ENCODE measurements at regions not wholly inside any gene's neighbourhood (a gene's known extent, or its start where the extent isn't known, plus 50 kb on each side); places are given as distances from the start of the nearest gene placed in this dataset.

- Histone ChIP-seq H3K4me3 (no peak overlapping the region), H3K27me3 (no peaks in the 10 kb centered on the region), H3K9me3 (peaks cover 0 to 11% (median 2%) of the 10 kb centered on the region in 4 donors), H3K4me1 (peaks cover 0 to 6% (median 0%) of the 10 kb centered on the region in 4 donors), H3K36me3 (no peaks in the 10 kb centered on the region), H3K27ac (no peak overlapping the region)
- TF ChIP-seq POLR2AphosphoS5 (IDR thresholded peaks at IDR 0.05) (no peak), CTCF (IDR thresholded peaks at IDR 0.05) (no peak), EP300 (IDR thresholded peaks at IDR 0.05) (no peak), POLR2A (IDR thresholded peaks at IDR 0.05) (no peak)
- DNase-seq: peak in 1 of 2 donors; percentile 20
- 86 to 98% (median 91%) methylated on average over 1 of the region's 1 CpG for WGBS, 5 donors
- intact Hi-C loops (cut with DNase I; ENCODE audit: low total_unique reads): loop anchor here (10.0 kb wide), 1 partner anchor 157 kb away; no protein-coding TSS in a partner anchor
These were observed 63.6 kb upstream of the JAK2 start for GRCh38 chr9:4921449-4921848.

- Histone ChIP-seq H3K36me3 (no peaks in the 10 kb centered on the region), H3K27me3 (no peaks in the 10 kb centered on the region), H3K27ac (no peak overlapping the region), H3K9me3 (peaks cover 0 to 11% (median 2%) of the 10 kb centered on the region in 4 donors), H3K4me1 (peaks cover 0 to 6% (median 0%) of the 10 kb centered on the region in 4 donors), H3K4me3 (no peak overlapping the region)
- intact Hi-C loops (cut with DNase I; ENCODE audit: low total_unique reads): loop anchor here (10.0 kb wide), 1 partner anchor 157 kb away; no protein-coding TSS in a partner anchor
- WGBS, 5 donors: 79 to 97% (median 95%) methylated on average over 2 of the region's 2 CpGs
- TF ChIP-seq CTCF (IDR thresholded peaks at IDR 0.05): no peak
- TF ChIP-seq POLR2A (IDR thresholded peaks at IDR 0.05): no peak
- no peak for TF ChIP-seq POLR2AphosphoS5 (IDR thresholded peaks at IDR 0.05)
- no peak for TF ChIP-seq EP300 (IDR thresholded peaks at IDR 0.05)
- DNase-seq: no peak
These were observed 63.0 kb upstream of the JAK2 start for GRCh38 chr9:4922101-4922500.

DNA sequence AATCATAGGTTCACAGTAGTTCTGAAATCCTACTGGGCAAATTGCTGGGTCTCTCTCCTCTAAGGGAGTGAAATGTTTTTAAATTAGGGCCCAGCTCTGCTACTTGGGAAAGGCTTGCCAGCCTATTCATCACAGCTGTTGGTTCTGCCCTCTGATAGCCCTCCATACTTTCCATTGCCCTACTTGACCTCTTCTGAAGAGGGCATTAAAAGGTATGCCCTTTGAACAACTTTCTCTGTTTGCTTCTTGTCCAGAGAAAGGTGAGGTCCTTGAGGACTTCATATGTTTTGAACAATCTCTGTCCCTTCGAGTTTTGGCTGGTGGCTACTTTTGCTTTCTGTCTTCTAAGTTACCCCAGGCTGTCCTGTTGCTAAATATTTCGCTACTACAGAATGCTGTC is 62.3 kb upstream of the JAK2 start:
- Histone ChIP-seq H3K4me1 (peaks cover 0 to 6% (median 0%) of the 10 kb centered on the region in 4 donors), H3K4me3 (no peak overlapping the region), H3K36me3 (no peaks in the 10 kb centered on the region), H3K9me3 (peaks cover 0 to 11% (median 2%) of the 10 kb centered on the region in 4 donors), H3K27me3 (no peaks in the 10 kb centered on the region), H3K27ac (no peak overlapping the region)
- DNase-seq: no peak
- 64 to 81% (median 74%) methylated on average over 2 of the region's 2 CpGs for WGBS, 5 donors
- intact Hi-C loops (cut with DNase I; ENCODE audit: low total_unique reads): loop anchor here (10.0 kb wide), 1 partner anchor 158 kb away; no protein-coding TSS in a partner anchor
- TF ChIP-seq EP300 (IDR thresholded peaks at IDR 0.05): no peak
- no peak for TF ChIP-seq POLR2AphosphoS5 (IDR thresholded peaks at IDR 0.05)
- no peak for TF ChIP-seq POLR2A (IDR thresholded peaks at IDR 0.05)
- no peak for TF ChIP-seq CTCF (IDR thresholded peaks at IDR 0.05)

GRCh38 chr9:4923141-4923540 is 61.9 kb upstream of the JAK2 start:
- Histone ChIP-seq H3K4me3 (no peak overlapping the region), H3K36me3 (no peaks in the 10 kb centered on the region), H3K27ac (no peak overlapping the region), H3K4me1 (peaks cover 0 to 6% (median 0%) of the 10 kb centered on the region in 4 donors), H3K9me3 (peaks cover 0 to 11% (median 2%) of the 10 kb centered on the region in 4 donors), H3K27me3 (no peaks in the 10 kb centered on the region)
- intact Hi-C loops (cut with DNase I; ENCODE audit: low total_unique reads): loop anchor here (10.0 kb wide), 1 partner anchor 158 kb away; no protein-coding TSS in a partner anchor
- 30 to 61% (median 47%) methylated on average over 1 of the region's 1 CpG for WGBS, 5 donors
- no peak for TF ChIP-seq POLR2AphosphoS5 (IDR thresholded peaks at IDR 0.05)
- DNase-seq: no peak

Measured in stomach (tissue), 8 donors.